CD4-positive, alpha-beta T cell treated with Interleukin-17A for 4 hours (primary cell): ENCODE measurements at regions not wholly inside any gene's neighbourhood (a gene's known extent, or its start where the extent isn't known, plus 50 kb on each side); places are given as distances from the start of the nearest gene placed in this dataset.

Experiments used
- DNase-seq: peaks from one replicate; pipeline ENCODE4 v3.0.0-alpha.2; 2020; ENCODE audit warnings: mixed read lengths

GRCh38 chr4:128525992-128526630 is 238.5 kb upstream of the PGRMC2 start:
- no peak for DNase-seq

- no peak for DNase-seq
Measured at GRCh38 chr4:128525387-128525786, 237.8 kb upstream of the PGRMC2 start.

- DNase-seq = no peak
Measured at GRCh38 chr4:128524311-128524710, 236.7 kb upstream of the PGRMC2 start.

- no peak for DNase-seq
Measured at GRCh38 chr4:128521648-128522111, 234.1 kb upstream of the PGRMC2 start.

GRCh38 chr4:128521156-128521555 is 233.5 kb upstream of the PGRMC2 start:
- no peak for DNase-seq

- DNase-seq = no peak
Measured at GRCh38 chr4:128519163-128519830, 231.7 kb upstream of the PGRMC2 start.

- no peak for DNase-seq
Measured at GRCh38 chr4:128517739-128518510, 230.3 kb upstream of the PGRMC2 start.

DNA sequence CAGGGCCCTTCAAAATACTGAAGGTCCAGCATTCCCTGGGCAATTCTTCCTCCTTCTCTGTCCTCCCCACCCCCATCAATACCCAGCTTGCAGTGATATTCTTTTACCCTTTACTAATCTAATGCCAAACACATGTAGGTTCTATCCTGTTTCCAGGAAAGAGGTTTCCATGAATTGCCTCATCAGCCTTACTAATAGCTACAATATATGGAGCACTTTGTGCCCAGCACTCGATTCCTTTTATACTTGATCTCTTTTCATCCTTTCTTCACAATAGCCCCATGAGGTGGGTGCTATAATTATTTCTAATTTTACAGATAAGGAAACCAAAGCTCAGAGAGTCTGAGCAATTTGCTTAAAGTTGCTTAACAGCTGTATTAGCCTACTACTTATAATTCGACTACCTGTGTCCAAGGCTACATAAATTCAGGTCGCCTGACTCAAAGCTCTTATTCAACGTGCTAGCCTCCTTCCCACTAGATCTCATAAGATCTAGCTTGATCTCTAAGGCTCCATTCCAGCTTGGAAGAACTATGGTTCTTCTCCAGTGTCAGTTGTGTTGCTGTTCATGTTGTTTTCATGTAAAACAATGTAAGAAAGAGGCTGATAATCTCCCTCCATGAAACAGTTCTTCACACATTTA is 229.6 kb upstream of the PGRMC2 start:
- DNase-seq = no peak

DNA sequence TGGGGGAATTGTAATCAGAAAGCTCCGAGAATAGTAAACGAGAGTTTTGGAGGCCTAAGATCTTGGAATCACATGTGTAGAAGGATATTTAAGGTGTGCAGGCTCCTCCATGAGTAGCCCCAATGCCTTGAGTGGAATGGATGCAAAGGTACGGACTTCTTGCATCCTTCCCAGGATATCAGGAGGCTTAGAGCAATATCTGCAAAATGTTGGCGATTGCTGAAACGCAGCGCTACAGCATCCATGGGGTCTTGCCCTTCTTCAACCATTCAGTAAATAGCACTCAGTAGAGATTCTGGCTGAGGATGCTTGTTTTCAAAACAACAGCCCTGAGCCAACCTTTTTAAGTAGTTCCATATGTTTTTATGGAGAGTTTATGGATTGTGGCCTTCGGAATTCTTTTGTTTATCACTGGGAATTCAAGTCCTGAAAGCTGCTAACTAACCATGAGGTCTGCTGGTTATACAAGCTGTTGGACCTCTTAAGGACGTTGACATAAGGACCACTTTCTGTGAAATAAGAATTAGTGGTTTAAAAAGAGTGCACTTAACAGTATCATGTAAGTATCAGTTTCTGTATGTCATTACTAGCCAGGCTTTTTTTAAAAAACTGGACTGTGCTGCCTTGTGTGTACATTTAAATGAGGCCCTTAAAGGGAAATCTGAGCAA is 228.8 kb upstream of the PGRMC2 start:
- DNase-seq = no peak

DNA sequence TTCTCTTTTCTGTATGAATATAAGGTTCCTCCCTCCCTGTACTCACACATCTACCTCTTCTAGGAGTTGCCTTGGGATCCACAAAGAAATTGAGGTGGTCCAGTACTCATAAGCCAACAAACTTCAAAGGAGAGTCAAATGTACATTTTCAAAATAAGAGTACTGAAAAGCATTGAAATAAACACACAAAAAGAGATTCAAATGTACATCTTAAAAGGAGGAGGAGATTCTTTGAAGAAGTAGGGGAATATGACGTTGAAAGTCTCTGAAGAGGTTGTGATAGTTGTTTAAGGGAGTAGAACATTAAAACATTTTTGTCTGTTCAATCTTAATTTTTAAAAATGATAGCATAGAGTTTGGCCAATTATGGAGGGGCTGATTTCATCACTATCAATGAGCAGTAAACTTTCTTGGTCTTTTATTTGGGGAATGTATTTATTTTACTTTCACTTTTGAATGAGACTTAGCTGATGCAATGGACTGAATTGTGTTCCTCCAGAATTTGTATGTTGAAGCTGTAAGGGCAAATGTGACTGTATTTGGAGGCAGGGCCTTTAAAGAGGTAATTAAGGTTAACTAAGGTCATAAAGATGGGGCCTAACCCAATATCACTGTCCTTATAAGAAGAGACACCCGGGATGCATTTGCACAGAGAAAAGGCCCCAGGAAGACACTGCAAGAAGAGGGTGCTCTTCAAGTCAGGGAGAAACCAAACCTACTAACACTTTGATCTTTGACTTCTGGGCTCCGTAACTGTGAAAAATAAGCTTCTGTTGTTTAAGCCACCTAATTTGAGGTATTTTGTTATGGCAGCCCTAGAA is 226.3 kb upstream of the PGRMC2 start:
- no peak for DNase-seq

GRCh38 chr4:128512767-128513322 is 225.2 kb upstream of the PGRMC2 start:
- DNase-seq = no peak

DNA sequence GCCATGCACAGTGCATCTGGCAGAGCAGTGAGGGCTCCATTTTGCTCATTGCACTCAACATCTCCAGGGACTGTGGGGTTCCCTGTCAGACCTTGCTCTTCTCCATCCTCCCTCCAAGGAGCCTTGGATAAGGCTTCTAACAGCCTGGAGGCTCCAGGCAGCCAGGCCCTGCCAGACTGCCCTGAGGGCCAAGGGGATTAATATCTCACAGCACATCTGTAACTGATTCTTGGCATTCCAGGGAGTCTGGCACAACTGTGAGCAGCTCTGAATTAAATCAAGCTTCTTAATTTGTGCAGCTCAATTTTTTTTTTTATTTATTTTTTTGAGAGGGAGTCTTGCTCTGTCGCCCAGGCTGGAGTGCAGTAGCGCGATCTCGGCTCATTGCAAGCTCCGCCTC is 224.5 kb upstream of the PGRMC2 start:
- no peak for DNase-seq

DNA sequence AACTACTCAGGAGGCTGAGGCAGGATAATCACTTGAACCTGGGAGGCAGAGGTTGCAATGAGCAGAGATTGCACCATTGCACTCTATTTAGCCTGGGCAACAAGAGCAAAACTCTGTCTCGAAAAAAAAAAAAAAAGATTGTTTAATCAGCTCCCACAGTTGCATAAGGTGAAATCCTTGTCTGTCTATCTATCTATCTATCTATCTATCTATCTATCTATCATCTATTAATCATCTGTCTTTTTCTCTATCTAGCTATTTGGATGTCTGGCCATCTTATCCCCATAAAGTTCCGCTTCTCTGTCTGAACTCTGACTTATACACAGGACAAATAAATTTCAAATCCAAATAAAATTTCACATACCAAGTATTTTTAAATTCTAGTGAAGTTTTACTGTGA is 223.2 kb upstream of the PGRMC2 start:
- no peak for DNase-seq

GRCh38 chr4:128502818-128503527 is 215.4 kb upstream of the PGRMC2 start:
- DNase-seq = no peak

- DNase-seq = no peak
Measured at GRCh38 chr4:128501239-128501638, 213.6 kb upstream of the PGRMC2 start.

- DNase-seq = no peak
Measured at GRCh38 chr4:128488055-128488705, 200.6 kb upstream of the PGRMC2 start.

GRCh38 chr4:128484896-128485295 is 197.3 kb upstream of the PGRMC2 start:
- no peak for DNase-seq

GRCh38 chr4:128483816-128484215 is 196.2 kb upstream of the PGRMC2 start:
- DNase-seq = no peak

- DNase-seq = no peak
Measured at GRCh38 chr4:128483041-128483440, 195.4 kb upstream of the PGRMC2 start.

- no peak for DNase-seq
Measured at GRCh38 chr4:128481752-128482480, 194.3 kb upstream of the PGRMC2 start.
